Adrenal gland (tissue), 5 donors: ENCODE measurements at regions not wholly inside any gene's neighbourhood (a gene's known extent, or its start where the extent isn't known, plus 50 kb on each side); places are given as distances from the start of the nearest gene placed in this dataset.

Source experiments
- POLR2A ChIP-seq, 2 donors: fragments of 450-650 bp; IDR thresholded peaks; one replicate each; pipeline ENCODE4 v1.6.1; 2017; ENCODE audit warnings: antibody characterized with exemption in 2 of 2, mild to moderate bottlenecking in 2 of 2, moderate library complexity in 1 of 2
- TF ChIP-seq, protein P1 (sequence below), 6 experiments: fragments of 450-650 bp in 4 of 6; fragments of 200-600 bp in 2 of 6; sonication (generic) in 1 of 6; IDR thresholded peaks; 1 replicate in 5 of 6; 2 replicates in 1 of 6; pipeline versions ENCODE4 v1.5.1 to v1.8.0; 2016 to 2021; ENCODE audit warnings: antibody characterized with exemption in 6 of 6, mild to moderate bottlenecking in 2 of 6, moderate library complexity in 1 of 6
- donor health status: DM: no; HTN: no; CAD: no.

DNA sequence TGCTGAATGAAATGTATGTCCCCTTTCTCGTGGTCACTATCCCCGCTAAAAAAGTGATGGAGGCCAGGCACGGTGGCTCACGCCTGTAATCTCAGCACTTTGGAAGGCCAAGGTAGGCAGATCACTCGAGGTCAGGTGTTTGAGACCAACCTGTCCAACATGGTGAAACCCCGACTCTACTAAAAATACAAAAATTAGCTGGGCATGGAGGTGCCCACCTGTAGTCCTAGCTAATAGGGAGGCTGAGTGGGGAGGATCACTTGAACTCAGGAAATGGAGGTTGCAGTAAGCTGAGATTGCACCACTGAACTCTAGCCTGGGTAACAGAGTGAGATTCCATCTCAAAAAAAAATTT lies 91.4 kb upstream of the MKLN1 start:
- TF ChIP-seq, protein P1, sequence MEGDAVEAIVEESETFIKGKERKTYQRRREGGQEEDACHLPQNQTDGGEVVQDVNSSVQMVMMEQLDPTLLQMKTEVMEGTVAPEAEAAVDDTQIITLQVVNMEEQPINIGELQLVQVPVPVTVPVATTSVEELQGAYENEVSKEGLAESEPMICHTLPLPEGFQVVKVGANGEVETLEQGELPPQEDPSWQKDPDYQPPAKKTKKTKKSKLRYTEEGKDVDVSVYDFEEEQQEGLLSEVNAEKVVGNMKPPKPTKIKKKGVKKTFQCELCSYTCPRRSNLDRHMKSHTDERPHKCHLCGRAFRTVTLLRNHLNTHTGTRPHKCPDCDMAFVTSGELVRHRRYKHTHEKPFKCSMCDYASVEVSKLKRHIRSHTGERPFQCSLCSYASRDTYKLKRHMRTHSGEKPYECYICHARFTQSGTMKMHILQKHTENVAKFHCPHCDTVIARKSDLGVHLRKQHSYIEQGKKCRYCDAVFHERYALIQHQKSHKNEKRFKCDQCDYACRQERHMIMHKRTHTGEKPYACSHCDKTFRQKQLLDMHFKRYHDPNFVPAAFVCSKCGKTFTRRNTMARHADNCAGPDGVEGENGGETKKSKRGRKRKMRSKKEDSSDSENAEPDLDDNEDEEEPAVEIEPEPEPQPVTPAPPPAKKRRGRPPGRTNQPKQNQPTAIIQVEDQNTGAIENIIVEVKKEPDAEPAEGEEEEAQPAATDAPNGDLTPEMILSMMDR (IDR thresholded peaks at IDR 0.05): no peak
- TF ChIP-seq POLR2A (IDR thresholded peaks at IDR 0.05): no peak
